Gastroesophageal sphincter (tissue), 3 donors: ENCODE measurements at regions not wholly inside any gene's neighbourhood (a gene's known extent, or its start where the extent isn't known, plus 50 kb on each side); places are given as distances from the start of the nearest gene placed in this dataset.
"Not testable (repeated sequence)": the region's sequence is repeated elsewhere in the genome, so short reads cannot be mapped to it uniquely, and the experiment has no call there.

Experiments
- CTCF ChIP-seq, 4 experiments: fragments of 200-600 bp in 2 of 4; fragments of 450-650 bp in 2 of 4; sonication (generic) in 1 of 4; IDR thresholded peaks; one replicate each; pipeline ENCODE4 v1.5.1; 2017 to 2019; ENCODE audit warnings: antibody characterized with exemption in 4 of 4, mild to moderate bottlenecking in 2 of 4, moderate library complexity in 2 of 4
- EP300 ChIP-seq: sonication (generic); formaldehyde crosslinking; IDR thresholded peaks from one replicate; pipeline ENCODE4 v1.6.1; 2017; ENCODE audit warnings: antibody characterized with exemption, mild to moderate bottlenecking
- POLR2A ChIP-seq, 2 donors: fragments of 450-650 bp; IDR thresholded peaks; one replicate each; pipeline ENCODE4 v1.6.1; 2017; ENCODE audit warnings: antibody characterized with exemption in 2 of 2, mild to moderate bottlenecking in 2 of 2, moderate library complexity in 1 of 2

GRCh38 chr5:84863936-84864335, 479.3 kb upstream of the EDIL3 start:
- not testable (repeated sequence) for TF ChIP-seq CTCF (IDR thresholded peaks at IDR 0.05); POLR2A (IDR thresholded peaks at IDR 0.05); EP300
